Esophagus muscularis mucosa (tissue), 4 donors: ENCODE measurements at regions not wholly inside any gene's neighbourhood (a gene's known extent, or its start where the extent isn't known, plus 50 kb on each side); places are given as distances from the start of the nearest gene placed in this dataset.

Experiments
- DNase-seq: peaks from one replicate; pipeline ENCODE4 v3.0.0-alpha.2; 2017; ENCODE audit errors: extremely low spot score
- H3K27ac ChIP-seq, 4 donors: fragments of 200-600 bp; sonication (generic); replicated peaks in 1 of 4; 1 replicate in 3 of 4; 2 replicates in 1 of 4; pipeline ENCODE4 v1.5.1; 2016 to 2019; ENCODE audit warnings: mild to moderate bottlenecking in 1 of 4
- H3K27me3 ChIP-seq, 4 donors: fragments of 200-600 bp; sonication (generic); one replicate each; pipeline versions ENCODE4 v1.5.1 to v1.6.0; 2016 to 2019
- H3K36me3 ChIP-seq, 4 donors: fragments of 200-600 bp; sonication (generic); one replicate each; pipeline ENCODE4 v1.5.1; 2016 to 2019
- H3K4me1 ChIP-seq, 4 donors: fragments of 200-600 bp; sonication (generic); one replicate each; pipeline ENCODE4 v1.5.1; 2016 to 2019
- H3K4me3 ChIP-seq, 4 donors: fragments of 200-600 bp; sonication (generic); 1 replicate in 2 of 4; 2 replicates in 2 of 4; pipeline ENCODE4 v1.5.1; 2016 to 2019; ENCODE audit warnings: mild to moderate bottlenecking in 4 of 4, moderate library complexity in 1 of 4
- H3K9me3 ChIP-seq, 4 donors: fragments of 200-600 bp; sonication (generic); 1 replicate in 3 of 4; 2 replicates in 1 of 4; pipeline ENCODE4 v1.5.1; 2016 to 2019
- CTCF ChIP-seq, 3 experiments: fragments of 200-600 bp in 2 of 3; fragments of 450-650 bp in 1 of 3; sonication (generic) in 2 of 3; IDR thresholded peaks; one replicate each; pipeline ENCODE4 v1.5.1; 2017 to 2019; ENCODE audit warnings: antibody characterized with exemption in 3 of 3, mild to moderate bottlenecking in 2 of 3, moderate library complexity in 1 of 3
- EP300 ChIP-seq: sonication (generic); formaldehyde crosslinking; IDR thresholded peaks from one replicate; pipeline ENCODE4 v1.6.1; 2017; ENCODE audit warnings: antibody characterized with exemption
- POLR2A ChIP-seq: fragments of 450-650 bp; IDR thresholded peaks from one replicate; pipeline ENCODE4 v1.6.1; 2017; ENCODE audit warnings: antibody characterized with exemption, moderate library complexity, mild to moderate bottlenecking, low read depth
- POLR2AphosphoS5 ChIP-seq, 2 donors: sonication (generic); formaldehyde crosslinking; IDR thresholded peaks; one replicate each; pipeline ENCODE4 v1.6.1; 2017; ENCODE audit warnings: antibody characterized with exemption in 2 of 2
- WGBS: methylation state at CpG from one replicate; pipeline ENCODE4 v1.1.5; 2018; 5-methylcytosine and 5-hydroxymethylcytosine counted together
- intact Hi-C: fragments of 100-400 bp; cut with DNase I; formaldehyde crosslinking; loops from one replicate; pipeline ENCODE4 v1.15.1; 2023

GRCh38 chr22:49040754-49041467 lies 786.8 kb downstream of the BRD1 start:
- TF ChIP-seq CTCF (IDR thresholded peaks at IDR 0.05) (no peak), POLR2A (no peak), EP300 (no peak), POLR2AphosphoS5 (IDR thresholded peaks at IDR 0.05) (no peak)
- intact Hi-C loops, result no loop called here
- DNase-seq, result no peak
- no peaks in the 10 kb centered on the region for H3K36me3 ChIP-seq
- no peaks in the 10 kb centered on the region for H3K9me3 ChIP-seq
- H3K27me3 ChIP-seq, result peaks cover 0 to 52% (median 0%) of the 10 kb centered on the region in 4 donors
- 86% methylated on average over 20 of the region's 20 CpGs for WGBS
- H3K27ac ChIP-seq, result no peak overlapping the region
- H3K4me1 ChIP-seq, result no peaks in the 10 kb centered on the region
- H3K4me3 ChIP-seq, result no peak overlapping the region

- DNase-seq, result no peak
- intact Hi-C loops, result no loop called here
- peaks cover 0 to 56% (median 0%) of the 10 kb centered on the region in 4 donors for H3K27me3 ChIP-seq
- H3K27ac ChIP-seq, result no peak overlapping the region
- TF ChIP-seq POLR2AphosphoS5 (IDR thresholded peaks at IDR 0.05) (no peak), CTCF (IDR thresholded peaks at IDR 0.05) (no peak), EP300 (no peak), POLR2A (no peak)
- H3K36me3 ChIP-seq, result no peaks in the 10 kb centered on the region
- H3K9me3 ChIP-seq, result no peaks in the 10 kb centered on the region
- no peaks in the 10 kb centered on the region for H3K4me1 ChIP-seq
- WGBS, result 54% methylated on average over 8 of the region's 8 CpGs
- no peak overlapping the region for H3K4me3 ChIP-seq
Measured at GRCh38 chr22:49040111-49040510, 787.6 kb downstream of the BRD1 start.

- TF ChIP-seq POLR2A (no peak), CTCF (IDR thresholded peaks at IDR 0.05) (no peak), POLR2AphosphoS5 (IDR thresholded peaks at IDR 0.05) (no peak), EP300 (no peak)
- Histone ChIP-seq H3K36me3 (no peaks in the 10 kb centered on the region), H3K27ac (no peak overlapping the region), H3K4me1 (no peaks in the 10 kb centered on the region), H3K4me3 (no peak overlapping the region), H3K9me3 (no peaks in the 10 kb centered on the region), H3K27me3 (peaks cover 0 to 56% (median 0%) of the 10 kb centered on the region in 4 donors)
- DNase-seq, result no peak
- intact Hi-C loops, result no loop called here
- WGBS, result 79% methylated on average over 6 of the region's 7 CpGs
Measured at GRCh38 chr22:49039625-49040024, 788.0 kb downstream of the BRD1 start.

GRCh38 chr22:49037701-49038245 lies 789.9 kb downstream of the BRD1 start:
- no peaks in the 10 kb centered on the region for H3K4me1 ChIP-seq
- intact Hi-C loops, result no loop called here
- peaks cover 0 to 51% (median 0%) of the 10 kb centered on the region in 4 donors for H3K27me3 ChIP-seq
- H3K27ac ChIP-seq, result no peak overlapping the region
- no peaks in the 10 kb centered on the region for H3K36me3 ChIP-seq
- H3K9me3 ChIP-seq, result no peaks in the 10 kb centered on the region
- whole genome bisulfite sequencing, result 85% methylated on average over 10 of the region's 14 CpGs
- no peak for DNase-seq
- H3K4me3 ChIP-seq, result no peak overlapping the region
- no peak for TF ChIP-seq CTCF (IDR thresholded peaks at IDR 0.05)
- TF ChIP-seq POLR2A, result no peak
- TF ChIP-seq EP300, result no peak
- no peak for TF ChIP-seq POLR2AphosphoS5 (IDR thresholded peaks at IDR 0.05)
